RWPE1 (cell line): ENCODE measurements at regions not wholly inside any gene's neighbourhood (a gene's known extent, or its start where the extent isn't known, plus 50 kb on each side); places are given as distances from the start of the nearest gene placed in this dataset.

Experiments
- CTCF ChIA-PET: fragments of 350-600 bp; sonication (Branson Sonifier 250); formaldehyde crosslinking; extraction: SDS; loops from one replicate; lab custom pipeline; 2021; lab: Yijun Ruan, JAX
- POLR2A ChIA-PET: fragments of 400-600 bp; formaldehyde crosslinking; extraction: SDS; loops from one replicate; lab custom pipeline; 2020; ENCODE audit warnings: antibody characterized with exemption; ENCODE audit not compliant: low non-redundant PET; lab: Yijun Ruan, JAX
- DNase-seq: peaks from one replicate; pipeline ENCODE4 v3.0.0; 2012; ENCODE audit warnings: low spot score
- H3K27ac ChIP-seq: fragments of 450-650 bp; 2 replicates; pipeline ENCODE4 v1.5.1; 2017
- CTCF ChIP-seq: fragments of 450-650 bp; conservative IDR thresholded peaks from 2 replicates; pipeline ENCODE4 v1.5.1; 2017; ENCODE audit warnings: low read depth, mild to moderate bottlenecking

- ChIA-PET POLR2A (no interaction called here), CTCF (interaction anchor here (0.7 kb wide), 1 partner anchor 106 kb away, joined by 3 read pairs; no protein-coding TSS in a partner anchor)
- TF ChIP-seq CTCF: no peak
- DNase-seq: no peak
- H3K27ac ChIP-seq: no peak overlapping the region
Measured at GRCh38 chr12:19847294-19848059, 408.2 kb downstream of the AEBP2 start.

GRCh38 chr12:19848421-19848820 is 409.1 kb downstream of the AEBP2 start:
- ChIA-PET CTCF (no interaction called here), POLR2A (no interaction called here)
- H3K27ac ChIP-seq: no peak overlapping the region
- no peak for TF ChIP-seq CTCF
- DNase-seq: no peak

GRCh38 chr12:19849208-19849607 is 409.9 kb downstream of the AEBP2 start:
- no peak overlapping the region for H3K27ac ChIP-seq
- no peak for DNase-seq
- ChIA-PET POLR2A (no interaction called here), CTCF (no interaction called here)
- TF ChIP-seq CTCF: no peak

- H3K27ac ChIP-seq: no peak overlapping the region
Measured at GRCh38 chr12:19850346-19851065, 411.2 kb downstream of the AEBP2 start.

GRCh38 chr12:19852100-19852855 is 413.0 kb downstream of the AEBP2 start:
- no peak overlapping the region for H3K27ac ChIP-seq
- no peak for DNase-seq
- TF ChIP-seq CTCF: no peak
- ChIA-PET POLR2A (no interaction called here), CTCF (interaction anchor here (0.6 kb wide), 1 partner anchor 22 kb away, joined by 3 read pairs; no protein-coding TSS in a partner anchor)

More at GRCh38 chr12:19850346-19851065, 411.2 kb downstream of the AEBP2 start:
- POLR2A ChIA-PET: no interaction called here
- DNase-seq: no peak
- CTCF ChIA-PET: no interaction called here
- no peak for TF ChIP-seq CTCF

- H3K27ac ChIP-seq: no peak overlapping the region
- DNase-seq: no peak
- CTCF ChIA-PET: no interaction called here
Measured at GRCh38 chr12:19855851-19856250, 416.6 kb downstream of the AEBP2 start.

More at GRCh38 chr12:19855851-19856250, 416.6 kb downstream of the AEBP2 start:
- POLR2A ChIA-PET: no interaction called here
- TF ChIP-seq CTCF: no peak
